K562 (cell line): ENCODE measurements at regions not wholly inside any gene's neighbourhood (a gene's known extent, or its start where the extent isn't known, plus 50 kb on each side); places are given as distances from the start of the nearest gene placed in this dataset.

Experiments
- ATAC-seq: fragments of 200-7000 bp; cut with Tn5 transposase; 3 replicates; pipeline ENCODE4 v1.9.1; 2020; ENCODE audit warnings: moderate library complexity
- BruUV-seq: library from RNA; stranded (reverse); fragments of 400-500 nt; replicated peaks from 2 replicates; lab custom pipeline; 2021; lab: Mats Ljungman, UMichigan
- CTCF ChIA-PET: fragments of 300-600 bp; formaldehyde crosslinking; extraction: SDS; loops from one replicate; lab custom pipeline; 2021; ENCODE audit warnings: low intra/inter-chr PET ratio; lab: Yijun Ruan, JAX
- POLR2A ChIA-PET: fragments of 300-600, 350-650 bp; sonication (Branson Sonifier 250); formaldehyde crosslinking; extraction: SDS; loops from one replicate; lab custom pipeline; 2021; ENCODE audit warnings: antibody characterized with exemption, inconsistent platforms; lab: Yijun Ruan, JAX
- DNase-seq, 4 experiments: peaks; one replicate each; pipeline versions ENCODE4 v3.0.0 to v3.0.0-alpha.2; 2011 to 2018; ENCODE audit warnings: low spot score in 3 of 4, mixed read lengths in 3 of 4; ENCODE audit errors: extremely low read depth in 1 of 4
- FAIRE-seq: peaks from 2 replicates; lab custom pipeline; 2011; peaks lifted over from hg19 to GRCh38; lab: Jason Lieb, UNC
- H2AFZ ChIP-seq: 2 replicates; pipeline ENCODE4 v1.6.0; 2011; ENCODE audit warnings: low read depth, low read length, control low read depth, inconsistent platforms
- H3K27ac ChIP-seq: fragments of 200-600 bp; 3 replicates; pipeline ENCODE4 v1.8.0; 2011; ENCODE audit warnings: low read depth, mild to moderate bottlenecking, control low read depth, inconsistent platforms, low read length, moderate library complexity, mixed read lengths; ENCODE audit errors: extremely low read depth
- H3K27me3 ChIP-seq, 2 experiments: fragments of 300-600 bp in 1 of 2; 2 replicates in 1 of 2; 3 replicates in 1 of 2; pipeline versions ENCODE4 v1.6.0 to v1.8.0; 2011; ENCODE audit warnings: inconsistent platforms in 2 of 2, low read length in 2 of 2, mild to moderate bottlenecking in 1 of 2, mixed read lengths in 1 of 2, moderate library complexity in 1 of 2; ENCODE audit not compliant: control insufficient read depth in 2 of 2, insufficient read depth in 2 of 2
- H3K36me3 ChIP-seq: fragments of 300-600 bp; 3 replicates; pipeline ENCODE4 v1.8.0; 2011; ENCODE audit warnings: mild to moderate bottlenecking, low read length, inconsistent platforms; ENCODE audit not compliant: control insufficient read depth, insufficient read depth
- H3K4me1 ChIP-seq, 2 experiments: fragments of 200-600 bp in 1 of 2; replicated peaks in 1 of 2; 2 replicates in 1 of 2; 3 replicates in 1 of 2; pipeline versions ENCODE4 v1.5.1 to v1.8.0; 2011; ENCODE audit warnings: inconsistent platforms in 2 of 2, low read length in 2 of 2, mild to moderate bottlenecking in 1 of 2, mixed read lengths in 1 of 2, moderate library complexity in 1 of 2; ENCODE audit not compliant: control insufficient read depth in 2 of 2, insufficient read depth in 2 of 2
- H3K4me2 ChIP-seq: 2 replicates; pipeline ENCODE4 v1.6.1; 2011; ENCODE audit warnings: low read length, control low read depth, inconsistent platforms, mixed read lengths; ENCODE audit not compliant: insufficient read depth
- H3K4me3 ChIP-seq: fragments of 200-600 bp; sonication (generic), shearing (Covaris generic); 2 replicates; pipeline ENCODE4 v1.5.1; 2016; ENCODE audit warnings: control low read depth, inconsistent platforms
- H3K79me2 ChIP-seq: fragments of 200-600 bp; 3 replicates; pipeline ENCODE4 v1.8.0; 2011; ENCODE audit warnings: low read length, inconsistent platforms; ENCODE audit not compliant: control insufficient read depth, insufficient read depth
- H3K9ac ChIP-seq, 2 experiments: 2 replicates each; pipeline versions ENCODE4 v1.6.0 to v1.6.1; 2011; ENCODE audit warnings: low read depth in 2 of 2, low read length in 2 of 2, control low read depth in 1 of 2, inconsistent platforms in 1 of 2, mild to moderate bottlenecking in 1 of 2, mixed read lengths in 1 of 2; ENCODE audit not compliant: insufficient read depth in 1 of 2
- H3K9me1 ChIP-seq: one replicate; pipeline ENCODE4 v1.6.0; 2011; ENCODE audit warnings: inconsistent platforms, mild to moderate bottlenecking, low read length, moderate library complexity; ENCODE audit not compliant: control insufficient read depth, insufficient read depth
- H3K9me3 ChIP-seq: replicated peaks from 2 replicates; pipeline ENCODE4 v1.5.1; 2011; ENCODE audit warnings: low read depth, low read length, inconsistent platforms; ENCODE audit not compliant: control insufficient read depth, insufficient read depth
- H4K20me1 ChIP-seq: replicated peaks from 2 replicates; pipeline ENCODE4 v1.6.1; 2011; ENCODE audit warnings: low read length, inconsistent platforms, mixed read lengths; ENCODE audit not compliant: control insufficient read depth, insufficient read depth
- BRD4 ChIP-seq: fragments of 200-600 bp; sonication (generic); IDR thresholded peaks from 2 replicates; pipeline ENCODE4 v1.6.1; 2017; ENCODE audit warnings: inconsistent platforms
- ELF1 ChIP-seq: fragments of 200-800 bp; sonication (Bioruptor generic); IDR thresholded peaks from 2 replicates; pipeline ENCODE4 v1.6.1; 2016; ENCODE audit warnings: missing genetic modification characterization, missing compliant biosample characterization
- EWSR1 ChIP-seq: fragments of 450-650 bp; IDR thresholded peaks from 2 replicates; pipeline ENCODE4 v1.6.1; 2018; ENCODE audit warnings: borderline replicate concordance, mild to moderate bottlenecking, low read depth, moderate library complexity; ENCODE audit not compliant: partially characterized antibody
- FOXP1 ChIP-seq: sonication (generic); formaldehyde crosslinking; IDR thresholded peaks from 2 replicates; pipeline ENCODE4 v1.8.0; 2022; ENCODE audit warnings: mild to moderate bottlenecking, missing genetic modification reagents
- HDGF ChIP-seq: fragments of 450-650 bp; IDR thresholded peaks from 2 replicates; pipeline ENCODE4 v1.6.1; 2016
- HMGXB4 ChIP-seq: sonication (generic); formaldehyde crosslinking; IDR thresholded peaks from 2 replicates; pipeline ENCODE4 v1.8.1; 2023; ENCODE audit warnings: mild to moderate bottlenecking, missing genetic modification reagents
- KLF6 ChIP-seq: fragments of 250-450 bp; sonication (Bioruptor Pico); IDR thresholded peaks from 2 replicates; pipeline ENCODE4 v1.4.0; 2020; ENCODE audit warnings: mild to moderate bottlenecking, moderate library complexity, borderline replicate concordance
- MAFK ChIP-seq: IDR thresholded peaks from 2 replicates; pipeline ENCODE4 v1.6.1; 2011; ENCODE audit warnings: low read length, improper control_type of control experiment
- MBD2 ChIP-seq: sonication (generic); IDR thresholded peaks from 2 replicates; pipeline ENCODE4 v1.6.1; 2016; ENCODE audit warnings: low read depth, borderline replicate concordance
- RBM22 ChIP-seq: fragments of 200-400 bp; formaldehyde crosslinking; IDR thresholded peaks from 2 replicates; pipeline ENCODE4 v1.6.1; 2018; ENCODE audit warnings: low read length, low read depth; ENCODE audit not compliant: poor library complexity, severe bottlenecking
- RBM34 ChIP-seq: fragments of 200-400 bp; formaldehyde crosslinking; IDR thresholded peaks from 2 replicates; pipeline ENCODE4 v1.6.1; 2018; ENCODE audit warnings: low read length, borderline replicate concordance; ENCODE audit not compliant: insufficient read depth
- TAF1 ChIP-seq: IDR thresholded peaks from 2 replicates; pipeline ENCODE4 v1.6.1; 2011; ENCODE audit warnings: mild to moderate bottlenecking, low read length, moderate library complexity; ENCODE audit not compliant: insufficient read depth, control insufficient read depth, severe bottlenecking; ENCODE audit errors: extremely low read depth
- TOE1 ChIP-seq, 2 experiments: fragments of 450-650 bp in 1 of 2; sonication (generic) in 1 of 2; formaldehyde crosslinking in 1 of 2; IDR thresholded peaks; 2 replicates each; pipeline versions ENCODE4 v1.7.1 to v1.8.0; 2016 to 2022; ENCODE audit warnings: borderline replicate concordance in 2 of 2, mild to moderate bottlenecking in 2 of 2, antibody characterized with exemption in 1 of 2, inconsistent platforms in 1 of 2, low read depth in 1 of 2, missing genetic modification reagents in 1 of 2, moderate library complexity in 1 of 2
- XRCC5 ChIP-seq: fragments of 200-400 bp; formaldehyde crosslinking; IDR thresholded peaks from 2 replicates; pipeline ENCODE4 v1.6.1; 2017; ENCODE audit warnings: low read depth, mild to moderate bottlenecking, low read length
- ZNF121 ChIP-seq: sonication (generic); formaldehyde crosslinking; conservative IDR thresholded peaks from 2 replicates; pipeline ENCODE4 v1.8.0; 2022; ENCODE audit warnings: missing genetic modification reagents
- ZNF253 ChIP-seq: fragments of 250-450 bp; sonication (Bioruptor Pico); conservative IDR thresholded peaks from 2 replicates; pipeline ENCODE4 v1.6.1; 2021; ENCODE audit warnings: mild to moderate bottlenecking
- WGBS: fragments of 100-300 bp; shearing (Covaris generic); methylation state at CpG from one replicate; pipeline ENCODE4 v1.1.6; 2016; ENCODE audit warnings: low coverage, mixed read lengths; ENCODE audit not compliant: insufficient coverage; ENCODE audit errors: missing lambda C conversion rate; 5-methylcytosine and 5-hydroxymethylcytosine counted together
- in situ Hi-C: fragments of 300-500 bp; cut with MboI; formaldehyde crosslinking; loops from 4 replicates; pipeline ENCODE4 v1.15.0; 2018; ENCODE audit warnings: inconsistent platforms, mixed read lengths
- intact Hi-C: fragments of 100-400 bp; cut with micrococcal nuclease; formaldehyde crosslinking; loops from 2 replicates; pipeline ENCODE4 v1.14.2; 2022

GRCh38 chr3:181213347-181213746 is 223.8 kb upstream of the DNAJC19 start (continued):
- TF ChIP-seq HMGXB4 (CRISPR knock-in tag), result no peak
- no peak for TF ChIP-seq ZNF121 (CRISPR knock-in tag)
- no peak for TF ChIP-seq XRCC5

- DNase-seq (no peak), ATAC-seq (no peak)
- in situ Hi-C loops, result no loop called here
These were observed 222.7 kb upstream of the DNAJC19 start for GRCh38 chr3:181212271-181212670.

More at GRCh38 chr3:181212271-181212670, 222.7 kb upstream of the DNAJC19 start:
- Histone ChIP-seq H3K9me3 (no peaks in the 10 kb centered on the region), H3K36me3 (no peaks in the 10 kb centered on the region), H3K4me2 (no peak overlapping the region), H4K20me1 (no peaks in the 10 kb centered on the region), H3K27me3 (no peaks in the 10 kb centered on the region), H3K4me3 (no peak overlapping the region), H3K79me2 (no peaks in the 10 kb centered on the region), H2AFZ (no peak overlapping the region), H3K27ac (no peak overlapping the region), H3K4me1 (no peaks in the 10 kb centered on the region), H3K9me1 (no peaks in the 10 kb centered on the region), H3K9ac (no peak overlapping the region)
- BruUV-seq, result no TSS peak
- POLR2A ChIA-PET, result no interaction called here
- intact Hi-C loops, result loop anchor here (10.0 kb wide), 1 partner anchor 1473 kb away; no protein-coding TSS in a partner anchor
- no peak for FAIRE-seq
- TF ChIP-seq TAF1 (no peak), HDGF (no peak), FOXP1 (no peak), ELF1 (no peak), RBM22 (no peak), BRD4 (no peak), KLF6 (no peak), MBD2 (no peak), ZNF253 (CRISPR knock-in tag) (no peak), RBM34 (no peak), TOE1 (IDR thresholded peaks at IDR 0.05; ENCODE audit: borderline replicate concordance) (no peak), TOE1 (CRISPR knock-in tag; IDR thresholded peaks at IDR 0.05; ENCODE audit: borderline replicate concordance, low read depth) (no peak), MAFK (no peak), EWSR1 (no peak)
- CTCF ChIA-PET, result no interaction called here
- WGBS, result 0% methylated on average over 1 of the region's 1 CpG
